ENCODE measurements at regions not wholly inside any gene's neighbourhood (a gene's known extent, or its start where the extent isn't known, plus 50 kb on each side); places are given as distances from the start of the nearest gene placed in this dataset.
"Not testable (repeated sequence)": the region's sequence is repeated elsewhere in the genome, so short reads cannot be mapped to it uniquely, and the experiment has no call there.

DNA sequence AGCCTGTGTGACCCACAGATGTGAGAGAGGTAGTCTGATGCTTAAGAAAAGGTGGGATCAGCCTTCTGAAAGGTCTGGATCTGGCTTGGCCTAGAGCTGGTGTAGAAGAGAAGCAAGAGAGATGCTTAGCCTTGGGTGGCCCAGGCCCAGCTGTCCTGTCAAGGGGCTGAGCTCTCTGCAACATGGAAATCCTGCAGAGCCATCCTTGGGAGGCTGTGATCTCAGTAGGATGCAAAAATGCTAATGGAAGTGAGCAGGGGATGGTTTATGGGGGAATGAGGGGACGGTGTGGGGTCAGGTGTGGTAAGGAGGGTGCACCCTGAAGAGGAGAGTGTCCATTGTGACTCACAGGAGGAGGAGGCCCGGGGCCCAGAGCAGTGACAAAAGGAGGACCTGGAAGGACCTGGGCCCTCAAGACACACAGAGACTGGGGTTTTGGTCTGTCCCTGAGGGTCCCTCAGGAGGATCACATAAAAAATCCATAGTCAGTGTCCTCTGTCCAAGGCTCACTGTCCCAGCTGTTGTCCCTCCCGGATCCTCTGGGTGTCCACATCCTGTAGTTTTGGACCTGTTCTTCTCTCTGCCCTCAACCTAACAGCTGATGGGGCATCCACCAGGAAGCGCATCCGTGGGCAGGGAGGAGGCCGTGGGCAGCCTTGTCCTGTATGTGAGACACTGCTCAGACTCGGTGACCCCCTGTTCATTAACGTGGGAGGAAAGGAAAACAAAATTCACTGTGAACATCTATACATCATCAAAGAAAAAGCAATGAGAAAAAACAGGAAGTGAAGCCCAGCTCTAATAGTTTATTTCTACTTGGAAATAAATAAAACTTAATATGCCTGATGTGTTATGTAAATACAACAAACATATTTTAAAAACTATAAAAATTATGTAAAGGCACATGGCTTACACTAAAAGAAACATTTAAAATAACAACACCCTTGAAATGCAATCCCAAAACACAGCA lies 129.8 kb downstream of the ZNF280B start:
- Mint-ChIP-seq H3K27me3 (ENCODE audit: low read depth) (peaks cover 28% of the 10 kb centered on the region), H3K4me1 (ENCODE audit: low read depth) (no peaks in the 10 kb centered on the region), H3K36me3 (ENCODE audit: low read depth) (no peaks in the 10 kb centered on the region), H3K4me3 (no peak overlapping the region), H3K9me3 (no peaks in the 10 kb centered on the region), H3K27ac (no peak overlapping the region)
- intact Hi-C loops (cut with micrococcal nuclease) = no loop called here
- CTCF ChIA-PET = no interaction called here
- no peak for DNase-seq

DNA sequence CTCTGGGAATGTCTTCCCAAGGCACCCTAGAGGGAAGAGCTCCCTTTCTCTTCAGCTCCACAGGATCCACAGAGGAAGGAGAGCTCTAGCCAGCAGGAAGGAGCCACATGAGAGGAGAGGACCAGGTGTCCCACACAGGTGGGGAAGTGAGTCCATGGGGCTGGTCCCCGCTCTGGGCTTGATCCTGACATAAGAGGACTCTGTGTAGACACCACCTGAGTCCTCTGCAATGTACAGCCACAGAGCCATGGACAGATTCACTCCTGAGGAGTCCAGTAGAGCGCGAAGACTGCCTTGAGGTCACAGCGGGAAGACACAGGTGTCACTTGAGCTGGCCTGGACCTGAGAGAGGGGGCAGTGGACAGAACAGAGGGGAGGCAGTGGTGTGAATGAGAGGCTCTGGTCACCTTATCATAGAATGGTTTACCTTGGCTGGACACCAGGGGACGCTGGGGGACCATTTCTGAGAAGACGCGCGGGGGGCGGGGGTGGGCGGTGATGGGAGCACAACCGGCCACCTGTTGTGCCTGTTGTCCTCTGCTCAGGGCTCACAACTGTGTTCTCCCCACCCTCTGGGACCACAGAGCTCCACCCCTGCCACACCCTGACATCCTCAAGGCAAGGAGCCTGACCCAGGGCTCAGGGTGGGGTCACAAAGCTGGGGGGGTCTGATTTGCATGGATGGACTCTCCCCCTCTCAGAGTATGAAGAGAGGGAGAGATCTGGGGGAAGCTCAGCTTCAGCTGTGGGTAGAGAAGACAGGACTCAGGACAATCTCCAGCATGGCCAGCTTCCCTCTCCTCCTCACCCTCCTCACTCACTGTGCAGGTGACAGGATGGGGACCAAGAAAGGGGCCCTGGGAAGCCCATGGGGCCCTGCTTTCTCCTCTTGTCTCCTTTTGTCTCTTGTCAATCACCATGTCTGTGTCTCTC lies 128.2 kb downstream of the ZNF280B start:
- peaks cover 30% of the 10 kb centered on the region for H3K27me3 Mint-ChIP-seq (ENCODE audit: low read depth)
- H3K9me3 Mint-ChIP-seq = no peaks in the 10 kb centered on the region
- intact Hi-C loops (cut with micrococcal nuclease) = no loop called here
- no peaks in the 10 kb centered on the region for H3K4me1 Mint-ChIP-seq (ENCODE audit: low read depth)
- no peak for DNase-seq
- no peak overlapping the region for H3K4me3 Mint-ChIP-seq
- H3K27ac Mint-ChIP-seq = no peak overlapping the region
- no peaks in the 10 kb centered on the region for H3K36me3 Mint-ChIP-seq (ENCODE audit: low read depth)
- CTCF ChIA-PET = no interaction called here

DNA sequence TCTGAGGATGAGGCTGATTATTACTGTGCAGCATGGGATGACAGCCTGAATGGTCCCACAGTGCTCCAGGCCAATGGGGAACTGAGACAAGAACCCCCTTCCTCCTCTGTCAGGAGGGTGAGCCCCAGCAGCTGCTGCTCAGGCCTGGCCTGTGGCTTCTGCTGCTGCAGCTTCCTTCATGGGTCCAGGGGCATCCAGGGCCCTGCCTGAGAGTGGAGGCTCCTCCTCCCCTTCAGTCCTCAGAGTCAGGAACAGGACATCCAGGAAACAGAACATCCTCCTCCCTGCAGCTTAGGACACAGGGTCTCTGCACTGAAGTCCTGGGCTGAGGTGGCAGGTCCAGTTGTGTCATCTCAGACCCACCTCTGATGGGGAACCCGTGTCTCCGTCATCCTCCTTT lies 127.2 kb downstream of the ZNF280B start:
- H3K4me3 Mint-ChIP-seq = not testable (repeated sequence)

DNA sequence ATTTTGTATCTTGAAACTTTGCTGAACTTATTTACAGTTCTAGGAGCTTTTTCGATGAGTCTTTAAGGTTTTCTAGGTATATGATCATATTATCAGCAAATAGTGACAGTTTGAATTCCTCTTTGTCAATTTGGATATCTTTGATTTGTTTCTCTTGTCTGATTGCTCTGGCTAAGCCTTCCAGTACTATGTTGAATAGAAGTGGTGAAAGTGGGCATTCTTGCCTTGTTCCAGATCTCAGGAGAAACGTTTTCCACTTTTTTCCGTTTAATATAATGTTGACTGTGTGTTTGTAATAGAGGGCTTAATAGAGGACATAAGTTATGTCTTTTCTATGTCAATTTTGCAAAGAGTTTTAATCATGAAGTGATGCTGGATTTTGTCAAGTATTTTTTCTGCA lies 124.3 kb downstream of the ZNF280B start:
- H3K9me3 Mint-ChIP-seq = no peaks in the 10 kb centered on the region
- CTCF ChIA-PET = no interaction called here
- H3K27ac Mint-ChIP-seq = no peak overlapping the region
- no peaks in the 10 kb centered on the region for H3K36me3 Mint-ChIP-seq (ENCODE audit: low read depth)
- H3K27me3 Mint-ChIP-seq (ENCODE audit: low read depth) = peaks cover 22% of the 10 kb centered on the region
- intact Hi-C loops (cut with micrococcal nuclease) = no loop called here
- DNase-seq = no peak
- no peak overlapping the region for H3K4me3 Mint-ChIP-seq
- H3K4me1 Mint-ChIP-seq (ENCODE audit: low read depth) = no peaks in the 10 kb centered on the region

More for the DNA sequence above, 127.2 kb downstream of the ZNF280B start:
- intact Hi-C loops (cut with micrococcal nuclease); CTCF ChIA-PET; H3K27ac Mint-ChIP-seq; H3K36me3 Mint-ChIP-seq (ENCODE audit: low read depth); DNase-seq; H3K4me1 Mint-ChIP-seq (ENCODE audit: low read depth); H3K9me3 Mint-ChIP-seq: not testable (repeated sequence)
- peaks cover 31% of the 10 kb centered on the region for H3K27me3 Mint-ChIP-seq (ENCODE audit: low read depth)

DNA sequence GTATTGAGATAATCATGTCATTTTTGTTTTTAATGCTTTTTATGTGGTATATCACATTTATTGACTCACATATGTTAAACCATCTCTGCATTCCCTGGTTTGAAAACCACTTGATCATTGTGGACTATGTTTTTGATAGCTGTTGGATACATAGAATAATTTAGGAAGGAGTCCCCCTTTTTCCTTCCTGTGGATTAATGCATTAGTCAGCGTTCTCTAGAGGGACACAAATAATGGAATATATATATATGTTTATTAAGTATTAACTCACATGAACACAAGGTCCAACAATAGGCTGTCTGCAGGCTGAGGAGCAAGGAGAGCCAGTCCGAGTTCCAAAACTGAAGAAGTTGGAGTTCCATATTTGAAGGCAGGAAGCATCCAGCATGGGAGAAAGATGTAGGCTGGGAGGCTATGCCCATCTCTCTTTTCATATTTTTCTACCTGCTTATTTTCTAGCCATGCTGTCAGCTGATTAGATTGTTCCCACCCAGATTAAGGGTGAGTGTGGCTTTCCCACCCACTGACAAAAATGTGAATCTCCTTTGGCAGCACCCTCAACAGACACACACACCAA lies 123.8 kb downstream of the ZNF280B start:
- Mint-ChIP-seq H3K27ac (no peak overlapping the region), H3K9me3 (no peaks in the 10 kb centered on the region), H3K36me3 (ENCODE audit: low read depth) (no peaks in the 10 kb centered on the region), H3K4me3 (no peak overlapping the region), H3K27me3 (ENCODE audit: low read depth) (peaks cover 25% of the 10 kb centered on the region), H3K4me1 (ENCODE audit: low read depth) (no peaks in the 10 kb centered on the region)
- intact Hi-C loops (cut with micrococcal nuclease) = no loop called here
- CTCF ChIA-PET = no interaction called here
- no peak for DNase-seq

GRCh38 chr22:22386602-22387385 lies 121.7 kb downstream of the ZNF280B start:
- H3K27me3 Mint-ChIP-seq (ENCODE audit: low read depth) = peaks cover 26% of the 10 kb centered on the region
- CTCF ChIA-PET = interaction anchor here (0.6 kb wide), 1 partner anchor 45 kb away, joined by 3 read pairs; no protein-coding TSS in a partner anchor
- H3K4me3 Mint-ChIP-seq = no peak overlapping the region
- H3K4me1 Mint-ChIP-seq (ENCODE audit: low read depth) = no peaks in the 10 kb centered on the region
- intact Hi-C loops (cut with micrococcal nuclease) = no loop called here
- DNase-seq = no peak
- H3K36me3 Mint-ChIP-seq (ENCODE audit: low read depth) = no peaks in the 10 kb centered on the region
- H3K27ac Mint-ChIP-seq = no peak overlapping the region
- H3K9me3 Mint-ChIP-seq = no peaks in the 10 kb centered on the region

DNA sequence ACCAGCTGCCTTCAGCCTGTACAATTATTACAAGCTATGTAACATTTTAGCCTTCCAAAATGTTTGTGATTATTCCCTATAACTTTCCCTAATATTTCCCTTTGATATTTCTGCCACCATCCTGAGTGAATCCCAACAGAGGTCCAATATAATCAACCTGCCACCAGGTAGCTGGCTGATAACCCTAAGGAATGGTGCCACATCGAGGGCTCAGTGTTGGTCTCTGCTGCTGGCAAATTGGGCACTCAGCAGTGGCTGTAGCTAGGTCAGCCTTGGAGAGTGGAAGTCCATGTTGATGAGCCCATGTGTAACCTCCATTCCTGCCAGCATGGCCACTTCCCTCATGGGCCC lies 121.2 kb downstream of the ZNF280B start:
- intact Hi-C loops (cut with micrococcal nuclease) = no loop called here
- DNase-seq = no peak
- Mint-ChIP-seq H3K4me3 (no peak overlapping the region), H3K27me3 (ENCODE audit: low read depth) (peaks cover 28% of the 10 kb centered on the region), H3K9me3 (no peaks in the 10 kb centered on the region), H3K4me1 (ENCODE audit: low read depth) (no peaks in the 10 kb centered on the region), H3K36me3 (ENCODE audit: low read depth) (no peaks in the 10 kb centered on the region), H3K27ac (no peak overlapping the region)
- CTCF ChIA-PET = interaction anchor here (0.6 kb wide), 1 partner anchor 44 kb away, joined by 3 read pairs; no protein-coding TSS in a partner anchor

GRCh38 chr22:22388090-22388489 lies 120.5 kb downstream of the ZNF280B start:
- no peak overlapping the region for H3K27ac Mint-ChIP-seq
- no peak for DNase-seq
- CTCF ChIA-PET = no interaction called here
- intact Hi-C loops (cut with micrococcal nuclease) = no loop called here
- no peaks in the 10 kb centered on the region for H3K9me3 Mint-ChIP-seq
- no peak overlapping the region for H3K4me3 Mint-ChIP-seq
- H3K4me1 Mint-ChIP-seq (ENCODE audit: low read depth) = no peaks in the 10 kb centered on the region
- H3K36me3 Mint-ChIP-seq (ENCODE audit: low read depth) = no peaks in the 10 kb centered on the region
- peaks cover 29% of the 10 kb centered on the region for H3K27me3 Mint-ChIP-seq (ENCODE audit: low read depth)

DNA sequence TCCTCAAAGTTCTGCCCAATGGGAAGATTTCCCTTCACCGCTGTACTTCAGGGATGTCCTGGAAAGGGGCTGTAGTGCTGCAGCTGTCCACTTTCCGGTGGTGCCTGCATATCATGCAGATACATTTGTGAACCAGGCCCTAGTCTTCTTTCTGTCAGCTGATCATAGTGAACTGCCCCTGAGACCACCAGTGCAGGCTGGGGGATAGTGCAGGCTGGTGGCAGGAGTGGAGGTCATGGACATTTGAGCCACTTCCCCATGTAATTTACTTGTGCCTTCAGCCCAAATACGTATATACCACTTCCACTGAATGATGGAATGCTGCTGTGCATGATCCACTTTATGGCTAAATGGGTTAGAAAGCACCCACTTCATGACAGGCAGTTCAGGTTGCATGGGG lies 120.0 kb downstream of the ZNF280B start:
- H3K27me3 Mint-ChIP-seq (ENCODE audit: low read depth) = peaks cover 25% of the 10 kb centered on the region
- intact Hi-C loops (cut with micrococcal nuclease) = no loop called here
- H3K9me3 Mint-ChIP-seq = no peaks in the 10 kb centered on the region
- no peaks in the 10 kb centered on the region for H3K4me1 Mint-ChIP-seq (ENCODE audit: low read depth)
- H3K36me3 Mint-ChIP-seq (ENCODE audit: low read depth) = no peaks in the 10 kb centered on the region
- no peak for DNase-seq
- H3K27ac Mint-ChIP-seq = no peak overlapping the region
- CTCF ChIA-PET = no interaction called here
- no peak overlapping the region for H3K4me3 Mint-ChIP-seq

DNA sequence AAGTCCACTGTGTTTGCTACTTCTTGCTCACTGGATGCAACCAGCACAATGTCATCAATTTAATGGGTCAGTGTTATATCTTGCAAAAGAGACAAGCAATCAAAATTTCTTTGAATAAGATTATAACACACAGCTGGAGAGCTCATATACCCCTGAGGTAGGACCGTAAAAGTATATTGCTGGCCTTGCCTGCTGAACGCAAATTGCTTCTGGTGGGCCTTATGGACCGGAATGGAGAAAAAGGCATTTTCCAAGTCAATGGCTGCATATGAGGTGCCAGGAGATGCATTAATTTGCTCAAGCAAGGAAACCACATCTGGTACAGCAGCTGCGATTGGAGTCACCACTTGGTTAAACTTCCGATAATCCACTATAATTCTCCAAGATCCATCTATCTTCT lies 119.1 kb downstream of the ZNF280B start:
- no peaks in the 10 kb centered on the region for H3K4me1 Mint-ChIP-seq (ENCODE audit: low read depth)
- H3K9me3 Mint-ChIP-seq = no peaks in the 10 kb centered on the region
- CTCF ChIA-PET = interaction anchor here (1.1 kb wide), 1 partner anchor 33 kb away, joined by 4 read pairs; no protein-coding TSS in a partner anchor
- H3K27ac Mint-ChIP-seq = no peak overlapping the region
- intact Hi-C loops (cut with micrococcal nuclease) = no loop called here
- DNase-seq = no peak
- H3K27me3 Mint-ChIP-seq (ENCODE audit: low read depth) = peaks cover 23% of the 10 kb centered on the region
- no peaks in the 10 kb centered on the region for H3K36me3 Mint-ChIP-seq (ENCODE audit: low read depth)
- no peak overlapping the region for H3K4me3 Mint-ChIP-seq

GRCh38 chr22:22390989-22391388 lies 117.6 kb downstream of the ZNF280B start:
- Mint-ChIP-seq H3K27me3 (ENCODE audit: low read depth) (peaks cover 15% of the 10 kb centered on the region), H3K36me3 (ENCODE audit: low read depth) (no peaks in the 10 kb centered on the region), H3K4me3 (no peak overlapping the region), H3K4me1 (ENCODE audit: low read depth) (no peaks in the 10 kb centered on the region), H3K27ac (no peak overlapping the region), H3K9me3 (no peaks in the 10 kb centered on the region)
- no peak for DNase-seq
- intact Hi-C loops (cut with micrococcal nuclease) = no loop called here
- CTCF ChIA-PET = no interaction called here

DNA sequence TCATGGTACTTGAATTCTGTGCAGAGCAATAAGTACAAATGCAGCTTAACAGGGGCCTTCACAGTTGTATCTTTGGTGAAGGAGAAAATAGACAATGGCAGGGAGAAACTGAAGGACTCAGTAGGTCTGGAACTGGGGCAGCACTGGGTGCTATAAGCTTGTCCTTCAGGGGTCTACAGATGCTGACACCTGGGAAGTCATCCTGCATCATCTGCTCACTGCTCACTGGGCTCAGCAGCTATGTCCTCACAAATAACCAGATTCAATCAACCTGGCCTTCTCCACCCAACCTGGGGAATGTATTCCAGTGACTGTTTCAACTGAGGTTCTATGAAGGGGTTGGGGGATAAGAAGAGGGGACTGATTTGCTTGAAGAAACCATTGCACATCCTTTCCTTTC lies 117.0 kb downstream of the ZNF280B start:
- Mint-ChIP-seq H3K36me3 (ENCODE audit: low read depth) (no peaks in the 10 kb centered on the region), H3K27me3 (ENCODE audit: low read depth) (peaks cover 15% of the 10 kb centered on the region), H3K27ac (no peak overlapping the region), H3K9me3 (no peaks in the 10 kb centered on the region), H3K4me1 (ENCODE audit: low read depth) (no peaks in the 10 kb centered on the region), H3K4me3 (no peak overlapping the region)
- intact Hi-C loops (cut with micrococcal nuclease) = no loop called here
- DNase-seq = no peak
- CTCF ChIA-PET = interaction anchor here (1.4 kb wide), 1 partner anchor 49 kb away, joined by 3 read pairs; no protein-coding TSS in a partner anchor
